Activated naive CD8-positive, alpha-beta T cell treated with anti-CD3 and anti-CD28 coated beads, Interleukin-2, amount 10 ng/mL, durations not matched to agents 7 days and 5 days (primary cell): ENCODE measurements at regions not wholly inside any gene's neighbourhood (a gene's known extent, or its start where the extent isn't known, plus 50 kb on each side); places are given as distances from the start of the nearest gene placed in this dataset.
"Not testable (repeated sequence)": the region's sequence is repeated elsewhere in the genome, so short reads cannot be mapped to it uniquely, and the experiment has no call there.

ENCODE experiments used
- ATAC-seq: fragments of 150-1000 bp; cut with Tn5 transposase; one replicate; pipeline ENCODE4 v1.10.0; 2021; ENCODE audit warnings: low read depth, moderate library complexity
- POLR2A ChIA-PET: fragments of 350-600 bp; sonication (Branson Sonifier 250); formaldehyde crosslinking; loops from one replicate; lab custom pipeline; 2021; ENCODE audit warnings: antibody characterized with exemption; lab: Charles Lee
- DNase-seq: peaks from one replicate; pipeline ENCODE4 v3.0.0; 2021
- H3K27ac Mint-ChIP-seq: one replicate; pipeline ENCODE4 v1.8.0; 2022; ENCODE audit warnings: mild to moderate bottlenecking, mixed read lengths
- H3K27me3 Mint-ChIP-seq: one replicate; pipeline ENCODE4 v1.8.0; 2022; ENCODE audit warnings: mild to moderate bottlenecking, moderate library complexity, mixed read lengths
- H3K36me3 Mint-ChIP-seq: one replicate; pipeline ENCODE4 v1.8.0; 2021; ENCODE audit warnings: mild to moderate bottlenecking, mixed read lengths
- H3K4me1 Mint-ChIP-seq: one replicate; pipeline ENCODE4 v1.8.0; 2021; ENCODE audit warnings: mixed read lengths
- H3K4me3 Mint-ChIP-seq: one replicate; pipeline ENCODE4 v1.8.0; 2022; ENCODE audit warnings: mild to moderate bottlenecking, moderate library complexity, mixed read lengths
- H3K9me3 Mint-ChIP-seq: one replicate; pipeline ENCODE4 v1.8.0; 2021; ENCODE audit warnings: mixed read lengths

DNA sequence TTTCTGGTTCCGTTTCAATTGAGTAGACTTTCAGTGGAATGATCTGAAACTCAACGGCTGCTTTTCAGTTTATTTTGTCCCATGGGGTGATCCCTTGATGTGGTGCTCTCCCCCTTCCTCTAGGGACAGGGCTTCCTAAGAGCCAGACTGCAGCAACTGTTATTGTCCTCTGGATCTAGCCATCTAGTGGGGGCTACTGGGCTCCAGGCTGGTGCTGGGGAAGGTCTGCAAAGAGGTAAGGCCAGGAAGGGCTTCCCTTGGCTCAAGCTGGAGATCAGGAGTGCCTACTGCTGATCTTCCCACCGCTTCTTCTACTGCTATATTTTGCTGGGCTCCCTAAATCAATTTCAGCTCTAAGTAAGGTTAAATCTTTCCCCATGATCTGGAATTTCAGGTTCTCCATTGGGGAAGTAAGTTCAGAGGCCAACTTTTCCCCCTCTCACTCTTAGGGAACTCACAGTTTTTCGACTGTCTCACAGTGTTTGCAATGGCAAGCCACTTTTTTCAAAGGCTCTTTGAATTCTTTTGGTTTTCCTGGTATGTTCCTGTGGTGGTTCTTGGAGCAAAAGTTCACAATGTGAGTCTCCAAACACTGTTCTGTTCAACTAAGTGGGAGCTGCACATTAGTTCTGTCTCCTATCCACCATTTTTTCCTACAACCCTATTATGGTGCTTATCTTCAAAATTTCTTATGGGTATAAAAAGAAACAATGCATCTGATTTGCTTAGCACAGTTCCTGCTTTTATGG, 286.2 kb upstream of the EXOC2 start:
- no peak for ATAC-seq
- Mint-ChIP-seq H3K4me3 (no peak overlapping the region), H3K27ac (no peak overlapping the region), H3K36me3 (no peaks in the 10 kb centered on the region), H3K4me1 (no peaks in the 10 kb centered on the region), H3K27me3 (peaks cover 24% of the 10 kb centered on the region), H3K9me3 (peaks cover 9% of the 10 kb centered on the region)
- DNase-seq, result no peak
- POLR2A ChIA-PET, result no interaction called here

DNA sequence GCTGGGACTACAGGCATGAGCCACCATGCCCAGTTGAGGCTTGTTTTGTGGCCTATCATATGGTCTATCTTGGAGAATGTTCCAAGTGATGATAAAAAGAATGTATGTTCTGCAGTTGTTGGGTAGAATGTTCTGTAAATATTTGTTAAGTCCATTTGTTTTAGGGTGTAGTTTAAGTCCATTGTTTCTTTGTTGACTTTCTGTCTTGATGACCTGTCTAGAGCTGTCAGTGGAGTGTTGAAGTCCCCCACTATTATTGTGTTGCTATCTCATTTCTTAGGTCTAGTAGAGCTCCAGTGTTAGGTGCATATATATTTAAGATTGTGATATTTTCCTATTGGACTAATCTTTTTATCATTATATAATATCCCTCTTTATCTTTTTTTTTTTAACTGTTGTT, 284.3 kb upstream of the EXOC2 start:
- H3K4me1 Mint-ChIP-seq, ATAC-seq, H3K36me3 Mint-ChIP-seq, POLR2A ChIA-PET, H3K9me3 Mint-ChIP-seq, H3K27ac Mint-ChIP-seq, H3K4me3 Mint-ChIP-seq, DNase-seq: not testable (repeated sequence)
- peaks cover 24% of the 10 kb centered on the region for H3K27me3 Mint-ChIP-seq

DNA sequence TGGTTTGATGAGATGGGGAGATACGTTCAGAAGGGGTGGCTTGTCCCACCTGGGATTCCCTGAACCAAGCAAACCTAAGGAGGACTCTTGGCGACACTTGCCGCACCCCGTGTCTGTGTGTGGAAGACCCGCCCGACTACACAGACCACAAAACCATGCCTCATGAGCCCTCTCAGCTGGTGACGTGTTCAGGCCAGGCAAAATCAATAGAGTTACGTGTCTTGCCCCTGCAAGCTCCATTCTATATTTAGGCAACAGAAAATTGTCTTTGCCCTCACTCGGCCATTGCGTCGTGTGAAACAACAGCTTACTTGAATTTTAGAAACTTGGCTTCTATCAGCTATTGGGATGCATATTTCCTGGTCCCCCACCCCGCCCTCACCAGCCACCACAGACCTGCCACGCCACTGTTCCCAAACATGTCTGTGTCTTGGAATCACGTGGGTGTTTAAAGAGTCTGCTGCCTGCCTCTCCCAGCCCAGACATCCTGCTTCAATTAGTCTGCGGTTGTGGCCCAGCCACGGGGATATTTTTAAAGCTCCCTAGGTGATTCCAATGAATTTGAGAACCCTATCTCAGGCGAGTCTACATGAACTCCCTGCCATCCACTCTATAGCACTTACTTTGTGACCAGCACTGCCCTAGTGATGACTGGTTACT, 279.2 kb upstream of the EXOC2 start:
- Mint-ChIP-seq H3K9me3 (peaks cover 4% of the 10 kb centered on the region), H3K4me3 (no peak overlapping the region), H3K27me3 (peaks cover 5% of the 10 kb centered on the region), H3K27ac (no peak overlapping the region), H3K36me3 (no peaks in the 10 kb centered on the region), H3K4me1 (no peaks in the 10 kb centered on the region)
- ATAC-seq (no peak), DNase-seq (no peak)
- POLR2A ChIA-PET, result no interaction called here

DNA sequence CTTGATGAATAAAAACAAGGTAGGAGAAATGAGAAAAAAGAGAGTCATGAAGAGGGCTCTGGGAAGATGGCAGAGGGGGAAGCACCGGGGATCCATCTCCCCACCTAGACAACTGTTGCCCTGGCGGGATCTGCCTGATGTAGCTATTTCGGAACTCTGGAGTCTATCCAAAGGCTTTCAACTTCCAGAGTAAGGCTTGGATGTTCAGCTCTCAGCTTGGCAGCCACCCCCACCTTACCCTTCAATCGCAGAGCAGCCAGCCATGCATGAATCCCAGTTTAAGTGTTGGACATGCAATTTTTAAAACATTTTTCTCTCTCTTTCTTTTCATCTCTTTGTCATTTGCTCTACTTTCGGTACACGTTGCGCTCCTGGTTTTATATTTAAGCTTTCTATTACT, 275.9 kb upstream of the EXOC2 start:
- ATAC-seq (no peak), DNase-seq (no peak)
- Mint-ChIP-seq H3K4me3 (no peak overlapping the region), H3K36me3 (no peaks in the 10 kb centered on the region), H3K9me3 (no peaks in the 10 kb centered on the region), H3K27me3 (peaks cover 9% of the 10 kb centered on the region), H3K4me1 (no peaks in the 10 kb centered on the region), H3K27ac (no peak overlapping the region)
- POLR2A ChIA-PET, result no interaction called here

DNA sequence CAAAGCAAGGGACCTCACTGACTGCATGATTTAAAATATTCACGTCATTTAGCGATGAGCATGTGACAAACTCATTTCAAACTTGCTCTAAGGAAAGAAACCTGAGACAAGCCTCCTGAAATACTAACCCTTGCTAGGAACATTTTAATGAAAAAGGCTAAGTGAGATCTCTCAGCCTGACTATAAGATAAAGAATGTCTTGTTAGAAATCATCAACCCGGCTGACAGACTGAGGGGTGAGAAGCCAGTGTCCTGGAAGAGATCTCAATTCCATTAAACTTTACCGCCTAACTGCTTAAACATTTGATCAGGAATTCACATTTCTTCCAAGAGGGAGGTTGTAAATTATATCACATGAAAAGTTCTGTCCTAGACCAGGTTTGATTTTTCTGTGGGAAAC, 274.8 kb upstream of the EXOC2 start:
- Mint-ChIP-seq H3K27ac (no peak overlapping the region), H3K4me3 (no peak overlapping the region), H3K36me3 (no peaks in the 10 kb centered on the region), H3K4me1 (no peaks in the 10 kb centered on the region), H3K27me3 (peaks cover 11% of the 10 kb centered on the region), H3K9me3 (no peaks in the 10 kb centered on the region)
- ATAC-seq (no peak), DNase-seq (no peak)
- POLR2A ChIA-PET, result no interaction called here

DNA sequence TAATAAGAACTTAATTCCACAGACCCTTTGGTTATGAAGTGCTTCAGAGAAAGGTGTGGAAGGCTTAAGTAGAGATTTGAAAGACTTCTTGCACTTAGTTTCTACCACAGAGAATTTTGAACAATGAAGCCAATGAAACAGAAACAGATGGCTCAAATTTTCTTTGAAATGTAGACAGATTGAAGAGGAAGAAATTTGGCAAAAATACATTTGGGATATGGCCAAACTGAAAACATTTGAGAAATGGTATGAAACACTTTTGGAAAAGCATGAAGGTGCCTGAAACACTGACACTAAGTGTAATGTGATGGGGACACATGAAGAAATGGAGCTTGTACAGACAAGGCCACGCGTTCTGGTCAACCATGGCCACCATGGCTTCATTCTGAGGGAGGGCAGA, 272.4 kb upstream of the EXOC2 start:
- DNase-seq (no peak), ATAC-seq (no peak)
- peaks cover 15% of the 10 kb centered on the region for H3K27me3 Mint-ChIP-seq
- H3K9me3 Mint-ChIP-seq, result no peaks in the 10 kb centered on the region
- no peak overlapping the region for H3K27ac Mint-ChIP-seq
- POLR2A ChIA-PET, result no interaction called here
- H3K4me3 Mint-ChIP-seq, result no peak overlapping the region
- no peaks in the 10 kb centered on the region for H3K4me1 Mint-ChIP-seq
- H3K36me3 Mint-ChIP-seq, result no peaks in the 10 kb centered on the region

DNA sequence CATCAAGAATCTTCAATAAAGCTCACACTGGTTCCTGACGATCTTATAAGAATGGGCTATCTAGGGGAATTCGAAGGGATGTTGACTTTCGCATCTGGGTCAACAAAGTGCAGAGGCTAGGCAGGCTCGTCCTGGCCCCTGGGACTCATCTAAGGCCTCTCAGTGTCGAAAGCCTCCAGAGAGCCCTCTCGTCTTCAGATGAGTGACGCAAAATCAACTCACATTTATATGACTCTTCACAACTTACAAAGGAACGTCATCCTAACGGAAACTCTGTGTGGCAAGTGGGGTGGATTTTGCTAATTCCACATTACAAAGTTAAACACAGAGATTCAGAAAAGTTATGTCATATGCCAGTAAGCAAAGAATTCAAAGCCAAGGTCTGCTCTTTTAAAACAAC, 270.5 kb upstream of the EXOC2 start:
- no peak for DNase-seq
- Mint-ChIP-seq H3K27me3 (peaks cover 13% of the 10 kb centered on the region), H3K4me3 (no peak overlapping the region), H3K4me1 (no peaks in the 10 kb centered on the region), H3K9me3 (no peaks in the 10 kb centered on the region), H3K27ac (no peak overlapping the region), H3K36me3 (no peaks in the 10 kb centered on the region)
- ATAC-seq, result no peak
- POLR2A ChIA-PET, result no interaction called here

DNA sequence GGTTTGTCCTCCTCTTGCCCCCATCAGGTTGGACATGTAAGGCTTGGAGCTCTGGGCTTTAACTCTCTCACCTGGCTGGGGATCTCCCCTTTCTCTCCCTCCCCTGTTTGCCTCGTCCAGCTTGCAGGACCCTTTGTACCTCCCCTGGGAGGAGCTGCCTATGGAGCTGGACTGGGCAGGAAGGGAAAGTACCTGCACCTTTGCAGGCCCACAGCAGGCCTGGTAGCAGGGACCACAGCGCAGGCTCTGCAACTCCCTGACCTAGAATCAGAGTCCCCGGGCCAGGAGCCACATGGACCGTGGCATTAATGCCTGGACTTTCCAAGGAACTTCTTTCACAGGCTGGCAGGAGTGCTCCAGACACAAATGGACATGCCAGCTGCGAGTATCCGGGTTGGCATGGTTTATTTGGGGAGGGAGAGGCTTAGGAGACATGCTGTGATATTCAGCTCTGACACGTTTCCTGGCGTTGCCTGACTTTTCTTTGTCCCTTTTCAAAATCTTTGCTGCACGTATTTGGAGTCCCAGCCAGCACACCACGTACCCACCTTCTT, 268.5 kb upstream of the EXOC2 start:
- Mint-ChIP-seq H3K9me3 (no peaks in the 10 kb centered on the region), H3K27me3 (peaks cover 15% of the 10 kb centered on the region)

DNA sequence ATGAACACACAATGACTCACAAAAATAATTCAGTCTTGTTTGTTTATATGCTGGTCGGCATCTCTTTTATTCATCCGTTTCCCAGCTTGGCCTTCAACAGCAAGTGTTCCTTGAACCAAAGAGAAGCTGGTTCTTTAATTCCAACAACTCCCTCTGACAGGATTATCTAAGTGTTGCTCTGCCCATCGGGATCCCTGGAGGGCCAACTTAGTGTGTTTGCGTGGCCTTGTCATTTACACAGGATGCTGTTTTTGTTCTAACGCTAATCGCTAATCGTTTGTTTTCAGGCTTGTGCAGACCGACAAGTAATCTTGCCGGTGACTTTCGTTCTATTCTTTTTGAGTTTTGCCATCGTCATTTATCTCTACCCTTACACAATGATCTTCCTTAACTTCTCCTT, 267.4 kb upstream of the EXOC2 start:
- no peak overlapping the region for H3K27ac Mint-ChIP-seq
- DNase-seq (no peak), ATAC-seq (no peak)
- H3K4me1 Mint-ChIP-seq, result no peaks in the 10 kb centered on the region
- no peak overlapping the region for H3K4me3 Mint-ChIP-seq
- POLR2A ChIA-PET, result no interaction called here
- no peaks in the 10 kb centered on the region for H3K9me3 Mint-ChIP-seq
- H3K36me3 Mint-ChIP-seq, result no peaks in the 10 kb centered on the region
- peaks cover 10% of the 10 kb centered on the region for H3K27me3 Mint-ChIP-seq

More for the DNA sequence above, 268.5 kb upstream of the EXOC2 start:
- Mint-ChIP-seq H3K27ac (no peak overlapping the region), H3K4me3 (no peak overlapping the region), H3K36me3 (no peaks in the 10 kb centered on the region), H3K4me1 (no peaks in the 10 kb centered on the region)
- POLR2A ChIA-PET, result no interaction called here
- DNase-seq, result no peak
- no peak for ATAC-seq

DNA sequence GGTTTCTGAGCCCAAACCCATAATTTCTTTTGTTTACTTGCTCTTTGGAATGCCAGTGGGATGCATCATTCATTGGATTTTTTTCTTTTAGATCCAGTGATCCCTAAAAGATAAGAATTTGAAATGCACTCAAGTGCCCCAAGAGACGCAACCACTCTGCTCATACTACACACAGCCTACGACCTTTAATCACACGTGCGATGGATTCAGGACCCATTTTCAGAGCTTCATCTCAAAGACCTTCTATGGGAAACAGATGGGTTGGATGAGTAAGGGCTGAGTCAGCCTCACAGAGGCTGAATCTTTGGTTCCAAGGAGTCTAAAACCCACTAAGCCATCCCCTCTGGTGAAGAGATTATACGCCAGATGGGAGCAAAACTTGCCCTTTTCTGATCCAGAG, 265.5 kb upstream of the EXOC2 start:
- H3K9me3 Mint-ChIP-seq, result no peaks in the 10 kb centered on the region
- no peaks in the 10 kb centered on the region for H3K36me3 Mint-ChIP-seq
- ATAC-seq, result no peak
- no peaks in the 10 kb centered on the region for H3K4me1 Mint-ChIP-seq
- no peak overlapping the region for H3K27ac Mint-ChIP-seq
- POLR2A ChIA-PET, result no interaction called here
- no peak for DNase-seq
- peaks cover 19% of the 10 kb centered on the region for H3K27me3 Mint-ChIP-seq
- no peak overlapping the region for H3K4me3 Mint-ChIP-seq

DNA sequence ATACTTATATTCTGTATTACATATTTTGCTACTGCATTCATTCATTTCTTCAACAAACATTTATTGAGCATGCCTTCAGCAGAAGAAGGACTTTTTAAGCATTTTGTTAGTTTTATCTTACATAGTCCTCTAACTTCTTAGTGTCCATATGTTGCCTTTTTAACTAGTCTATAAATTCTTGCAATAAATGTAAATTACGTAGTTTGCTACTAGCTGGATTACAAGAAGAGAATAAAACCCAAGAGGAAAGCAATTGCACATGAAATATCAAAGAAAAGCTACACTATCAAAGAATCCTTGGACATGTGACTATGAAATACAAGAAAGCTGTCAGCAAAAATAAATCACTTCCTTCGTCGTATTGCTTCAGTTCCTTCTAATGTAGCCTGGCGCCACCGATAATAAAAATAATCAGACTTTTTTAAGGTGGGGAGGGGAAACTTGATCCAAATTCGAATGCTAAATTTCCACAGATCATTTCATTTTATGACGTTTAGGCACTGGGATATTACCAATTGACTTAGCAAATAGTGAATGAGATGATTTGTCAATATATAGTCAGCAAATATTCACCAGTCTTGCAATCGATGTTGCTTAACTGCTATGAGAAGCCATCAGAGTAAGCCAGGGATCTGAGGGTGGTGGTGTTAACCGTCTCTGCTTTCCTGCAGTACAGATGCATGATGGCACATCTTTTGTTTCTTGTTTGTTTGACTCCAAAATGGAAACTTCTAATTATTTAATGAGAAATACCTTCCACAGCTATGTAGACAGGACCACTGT, 258.7 kb upstream of the EXOC2 start:
- H3K27ac Mint-ChIP-seq, result no peak overlapping the region
- POLR2A ChIA-PET, result no interaction called here
- no peaks in the 10 kb centered on the region for H3K9me3 Mint-ChIP-seq
- no peak for DNase-seq
- no peak overlapping the region for H3K4me3 Mint-ChIP-seq
- peaks cover 29% of the 10 kb centered on the region for H3K27me3 Mint-ChIP-seq
- no peaks in the 10 kb centered on the region for H3K36me3 Mint-ChIP-seq
- no peaks in the 10 kb centered on the region for H3K4me1 Mint-ChIP-seq
- no peak for ATAC-seq

DNA sequence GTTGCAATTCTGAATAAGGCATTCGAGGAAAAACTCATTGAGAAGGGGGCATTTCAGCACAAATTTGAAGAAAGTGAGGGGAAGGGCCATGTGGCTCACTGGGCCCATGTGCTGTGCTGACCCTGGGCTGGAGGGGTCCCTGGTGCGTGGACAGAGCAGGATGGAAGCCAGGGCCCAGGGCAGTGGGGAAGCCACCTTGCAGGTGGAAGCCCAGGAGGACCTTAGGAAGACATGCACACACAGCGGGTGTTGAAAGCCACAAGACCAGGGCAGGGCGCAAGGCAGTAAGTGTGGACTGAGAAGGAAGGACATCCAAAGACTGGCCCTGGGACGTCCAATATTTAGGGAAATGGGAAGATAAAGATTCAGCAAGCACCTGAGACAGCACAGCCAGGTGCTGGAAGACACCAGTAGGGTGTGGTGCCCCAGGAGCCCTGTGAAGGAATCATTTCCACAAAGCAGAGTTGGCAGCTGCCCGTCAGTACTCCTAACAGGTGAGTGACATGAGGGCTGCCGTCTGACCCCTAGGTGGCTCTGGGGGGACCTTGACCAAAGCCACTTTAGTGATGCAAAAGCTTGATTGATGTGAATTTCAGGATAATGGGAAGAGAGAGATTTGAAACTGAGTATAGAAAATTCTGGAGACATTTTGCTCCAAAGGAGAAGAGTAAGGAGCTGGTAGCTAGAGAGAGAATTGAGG, 254.4 kb upstream of the EXOC2 start:
- Mint-ChIP-seq H3K27me3 (peaks cover 14% of the 10 kb centered on the region), H3K27ac (no peak overlapping the region), H3K4me3 (no peak overlapping the region), H3K9me3 (no peaks in the 10 kb centered on the region), H3K36me3 (no peaks in the 10 kb centered on the region), H3K4me1 (no peaks in the 10 kb centered on the region)
- no peak for ATAC-seq
- POLR2A ChIA-PET, result no interaction called here
- no peak for DNase-seq

DNA sequence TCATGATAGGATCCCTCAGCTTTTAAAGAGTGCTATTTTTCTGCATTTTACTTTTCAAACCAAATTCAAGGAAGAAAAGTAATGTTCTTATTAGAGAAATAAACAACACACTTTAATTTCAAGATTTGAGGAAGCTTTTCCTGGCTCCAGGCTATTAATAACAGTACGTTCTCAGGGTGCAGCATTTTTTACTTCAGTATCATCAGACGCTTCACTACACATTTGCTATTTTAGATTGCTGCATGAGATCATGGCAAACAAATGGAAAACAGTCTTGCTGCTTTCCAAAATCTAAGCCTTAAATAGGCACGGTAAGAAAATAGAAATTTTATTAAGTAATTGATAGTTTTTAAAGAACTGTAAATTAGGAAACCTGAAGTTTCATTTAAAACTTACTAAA, 253.6 kb upstream of the EXOC2 start:
- no peak overlapping the region for H3K27ac Mint-ChIP-seq
- no peaks in the 10 kb centered on the region for H3K4me1 Mint-ChIP-seq
- no peaks in the 10 kb centered on the region for H3K9me3 Mint-ChIP-seq
- POLR2A ChIA-PET, result no interaction called here
- H3K27me3 Mint-ChIP-seq, result peaks cover 11% of the 10 kb centered on the region
- ATAC-seq (no peak), DNase-seq (no peak)
- H3K36me3 Mint-ChIP-seq, result no peaks in the 10 kb centered on the region
- H3K4me3 Mint-ChIP-seq, result no peak overlapping the region
